ENCODE measurements at regions not wholly inside any gene's neighbourhood (a gene's known extent, or its start where the extent isn't known, plus 50 kb on each side); places are given as distances from the start of the nearest gene placed in this dataset.

DNA sequence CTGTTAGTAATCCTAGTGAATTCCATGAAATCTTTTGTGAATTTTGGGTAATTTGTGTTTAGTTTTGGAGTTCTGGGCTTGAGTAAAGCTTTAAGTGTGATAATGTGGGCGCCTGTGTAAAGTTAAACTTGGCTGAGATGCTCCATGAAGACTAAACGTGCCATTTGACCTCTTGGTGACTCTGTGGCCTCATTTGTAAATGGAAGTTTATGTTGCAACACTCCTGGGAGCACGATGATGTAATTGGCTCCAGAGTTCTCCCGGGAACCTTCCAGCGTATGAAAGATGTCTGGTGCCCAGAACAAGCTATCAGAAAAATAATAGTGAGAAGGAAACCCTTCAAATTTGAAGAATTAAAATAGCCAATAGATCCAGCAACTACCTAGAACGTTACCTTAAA, 981.2 kb downstream of the TLE4 start:
- H3K36me3 ChIP-seq (ENCODE audit: control insufficient read depth in 2 of 2, extremely low read depth in 1 of 2, insufficient read depth in 2 of 2, low read length in 2 of 2), result no peaks in the 10 kb centered on the region
- no peak overlapping the region for H3K4me2 ChIP-seq (ENCODE audit: insufficient read depth, low read length)
- H4K20me1 ChIP-seq (replicated peaks; ENCODE audit: control insufficient read depth, extremely low read depth, insufficient read depth, low read length), result no peaks in the 10 kb centered on the region
- H3K27ac ChIP-seq (ENCODE audit: insufficient read depth, low read depth, low read length), result no peak overlapping the region
- TF ChIP-seq MYC (IDR thresholded peaks at IDR 0.05; ENCODE audit: low read depth, low read length) (no peak), FOS (IDR thresholded peaks at IDR 0.05; ENCODE audit: borderline replicate concordance, insufficient read depth, low read length) (no peak), POLR2AphosphoS5 (IDR thresholded peaks at IDR 0.05; ENCODE audit: insufficient read depth, low read depth, low read length) (no peak), GATA2 (IDR thresholded peaks at IDR 0.05; ENCODE audit: insufficient read depth, insufficient read length, low read depth, low read length) (no peak), EZH2 (IDR thresholded peaks at IDR 0.05; ENCODE audit: borderline replicate concordance, low read depth, low read length, severe bottlenecking) (no peak), JUN (IDR thresholded peaks at IDR 0.05; ENCODE audit: borderline replicate concordance, insufficient read depth, insufficient read length, low read depth) (no peak), POLR2A (IDR thresholded peaks at IDR 0.05; ENCODE audit: low read depth, low read length) (no peak)
- TF ChIP-seq, protein P1, sequence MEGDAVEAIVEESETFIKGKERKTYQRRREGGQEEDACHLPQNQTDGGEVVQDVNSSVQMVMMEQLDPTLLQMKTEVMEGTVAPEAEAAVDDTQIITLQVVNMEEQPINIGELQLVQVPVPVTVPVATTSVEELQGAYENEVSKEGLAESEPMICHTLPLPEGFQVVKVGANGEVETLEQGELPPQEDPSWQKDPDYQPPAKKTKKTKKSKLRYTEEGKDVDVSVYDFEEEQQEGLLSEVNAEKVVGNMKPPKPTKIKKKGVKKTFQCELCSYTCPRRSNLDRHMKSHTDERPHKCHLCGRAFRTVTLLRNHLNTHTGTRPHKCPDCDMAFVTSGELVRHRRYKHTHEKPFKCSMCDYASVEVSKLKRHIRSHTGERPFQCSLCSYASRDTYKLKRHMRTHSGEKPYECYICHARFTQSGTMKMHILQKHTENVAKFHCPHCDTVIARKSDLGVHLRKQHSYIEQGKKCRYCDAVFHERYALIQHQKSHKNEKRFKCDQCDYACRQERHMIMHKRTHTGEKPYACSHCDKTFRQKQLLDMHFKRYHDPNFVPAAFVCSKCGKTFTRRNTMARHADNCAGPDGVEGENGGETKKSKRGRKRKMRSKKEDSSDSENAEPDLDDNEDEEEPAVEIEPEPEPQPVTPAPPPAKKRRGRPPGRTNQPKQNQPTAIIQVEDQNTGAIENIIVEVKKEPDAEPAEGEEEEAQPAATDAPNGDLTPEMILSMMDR (IDR thresholded peaks at IDR 0.05; ENCODE audit: extremely low read depth in 1 of 2, insufficient read depth in 1 of 2, low read depth in 1 of 2, low read length in 2 of 2), result no peak
- TF ChIP-seq, protein P2, sequence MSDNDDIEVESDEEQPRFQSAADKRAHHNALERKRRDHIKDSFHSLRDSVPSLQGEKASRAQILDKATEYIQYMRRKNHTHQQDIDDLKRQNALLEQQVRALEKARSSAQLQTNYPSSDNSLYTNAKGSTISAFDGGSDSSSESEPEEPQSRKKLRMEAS (IDR thresholded peaks at IDR 0.05; ENCODE audit: insufficient read depth, insufficient read length), result no peak
- DNase-seq (ENCODE audit: low read depth, low spot score), result no peak
- FAIRE-seq, result no peak
- POLR2A ChIA-PET, result no interaction called here
- no peak overlapping the region for H3K9ac ChIP-seq (replicated peaks; ENCODE audit: extremely low read depth, insufficient read depth, low read length)
- dilution Hi-C loops (cut with MboI; ENCODE audit: extremely low pct_ligation_motif_present, low sequenced_read_pairs), result no loop called here
- intact Hi-C loops (cut with micrococcal nuclease), result no loop called here
- BruUV-seq (replicated peaks), result no TSS peak
- no peaks in the 10 kb centered on the region for H3K79me2 ChIP-seq (ENCODE audit: control insufficient read depth, insufficient read depth, low read length)
- CTCF ChIA-PET, result no interaction called here
- H3K4me1 ChIP-seq (ENCODE audit: control insufficient read depth, extremely low read depth, insufficient read depth, low read length), result no peaks in the 10 kb centered on the region
- no peak overlapping the region for H2AFZ ChIP-seq (ENCODE audit: low read depth, low read length)
- H3K27me3 ChIP-seq (ENCODE audit: control insufficient read depth in 2 of 2, insufficient read depth in 2 of 2, low read length in 2 of 2), result no peaks in the 10 kb centered on the region
- peaks cover 2% of the 10 kb centered on the region for H3K9me3 ChIP-seq (replicated peaks; ENCODE audit: control insufficient read depth, insufficient read depth, low read length)
- no peak overlapping the region for H3K4me3 ChIP-seq (replicated peaks in 1 of 3; ENCODE audit: insufficient read depth in 1 of 3, low read depth in 1 of 3, low read length in 3 of 3)
- no peaks in the 10 kb centered on the region for H3K9me1 ChIP-seq (replicated peaks; ENCODE audit: control insufficient read depth, extremely low read depth, insufficient read depth, low read length)
